HCT116 (cell line): ENCODE measurements at regions not wholly inside any gene's neighbourhood (a gene's known extent, or its start where the extent isn't known, plus 50 kb on each side); places are given as distances from the start of the nearest gene placed in this dataset.

Source experiments
- ATAC-seq: fragments of 200-7000 bp; cut with Tn5 transposase; 2 replicates; pipeline ENCODE4 v1.9.1; 2020; ENCODE audit warnings: mild to moderate bottlenecking, moderate library complexity
- BruUV-seq: library from RNA; stranded (reverse); fragments of 400-500 nt; replicated peaks from 2 replicates; lab custom pipeline; 2021; lab: Mats Ljungman, UMichigan
- CTCF ChIA-PET: fragments of 300-600 bp; sonication (Branson Sonifier 250); formaldehyde crosslinking; loops from one replicate; lab custom pipeline; 2021; ENCODE audit warnings: antibody characterized with exemption; lab: Charles Lee
- POLR2A ChIA-PET: fragments of 300-600, 350-600 bp; sonication (Branson Sonifier 250); formaldehyde crosslinking; loops from one replicate; lab custom pipeline; 2021; ENCODE audit warnings: antibody characterized with exemption; lab: Charles Lee
- RAD21 ChIA-PET, 2 experiments: fragments of 300-600 bp; sonication (Branson Sonifier 250); formaldehyde crosslinking; loops; one replicate each; lab custom pipeline; 2023; ENCODE audit warnings: low total read pairs in 2 of 2; ENCODE audit not compliant: uncharacterized antibody in 2 of 2, unreplicated experiment in 2 of 2, low non-redundant PET in 1 of 2; lab: Charles Lee
- DNase-seq: peaks from one replicate; pipeline ENCODE4 v3.0.0-alpha.2; 2010; ENCODE audit warnings: low read depth, low spot score
- H2AFZ ChIP-seq: fragments of 200-600 bp; shearing (Covaris generic), sonication (generic); 2 replicates; pipeline ENCODE4 v1.6.1; 2017; ENCODE audit warnings: low read depth, mixed run types, mixed read lengths, antibody characterized with exemption, low read length; ENCODE audit not compliant: poor library complexity, severe bottlenecking
- H3K27ac ChIP-seq: 2 replicates; pipeline ENCODE4 v1.5.1; 2012; ENCODE audit warnings: low read depth, low read length
- H3K27me3 ChIP-seq: fragments of 200-600 bp; sonication (generic); 2 replicates; pipeline ENCODE4 v1.6.1; 2016; ENCODE audit warnings: mixed run types, low read length, mixed read lengths; ENCODE audit not compliant: insufficient read depth
- H3K36me3 ChIP-seq, 2 experiments: fragments of 200-500 bp in 1 of 2; fragments of 200-600 bp in 1 of 2; sonication (Bioruptor generic) in 1 of 2; sonication (generic) in 1 of 2; 2 replicates each; pipeline versions ENCODE4 v1.5.1 to v1.6.1; 2014 to 2016; ENCODE audit warnings: low read length in 2 of 2, inconsistent platforms in 1 of 2, mixed read lengths in 1 of 2, mixed run types in 1 of 2; ENCODE audit not compliant: insufficient read depth in 2 of 2, control insufficient read depth in 1 of 2
- H3K4me1 ChIP-seq, 2 experiments: fragments of 200-600 bp in 1 of 2; sonication (generic) in 1 of 2; 2 replicates each; pipeline versions ENCODE4 v1.5.1 to v1.6.1; 2012 to 2017; ENCODE audit warnings: low read length in 2 of 2, inconsistent platforms in 1 of 2, mild to moderate bottlenecking in 1 of 2, mixed read lengths in 1 of 2, mixed run types in 1 of 2, moderate library complexity in 1 of 2; ENCODE audit not compliant: insufficient read depth in 2 of 2, control insufficient read depth in 1 of 2
- H3K4me2 ChIP-seq: fragments of 200-600 bp; sonication (generic); 2 replicates; pipeline ENCODE4 v1.6.1; 2017; ENCODE audit warnings: mixed run types, low read length, mixed read lengths
- H3K4me3 ChIP-seq, 2 experiments: fragments of 200-600 bp in 1 of 2; sonication (generic) in 1 of 2; replicated peaks in 1 of 2; 2 replicates each; pipeline ENCODE4 v1.5.1; 2011 to 2016; ENCODE audit warnings: low read length in 2 of 2, control low read depth in 1 of 2, low read depth in 1 of 2, mild to moderate bottlenecking in 1 of 2, mixed read lengths in 1 of 2, mixed run types in 1 of 2
- H3K79me2 ChIP-seq: fragments of 200-600 bp; sonication (generic); 2 replicates; pipeline ENCODE4 v1.6.1; 2017; ENCODE audit warnings: mild to moderate bottlenecking, mixed run types, low read length, moderate library complexity, mixed read lengths; ENCODE audit not compliant: insufficient read depth
- H3K9ac ChIP-seq: fragments of 200-600 bp; sonication (generic); 2 replicates; pipeline ENCODE4 v1.6.1; 2016; ENCODE audit warnings: low read length, mixed read lengths
- H3K9me2 ChIP-seq: fragments of 200-600 bp; sonication (generic), shearing (Covaris generic); 2 replicates; pipeline ENCODE4 v1.6.1; 2017; ENCODE audit warnings: mixed run types, mild to moderate bottlenecking, moderate library complexity; ENCODE audit not compliant: insufficient read depth
- H3K9me3 ChIP-seq, 2 experiments: fragments of 200-500 bp in 1 of 2; fragments of 200-600 bp in 1 of 2; sonication (Bioruptor generic) in 1 of 2; sonication (generic) in 1 of 2; 2 replicates each; pipeline ENCODE4 v1.6.1; 2014 to 2017; ENCODE audit warnings: low read length in 2 of 2, mixed read lengths in 2 of 2, inconsistent platforms in 1 of 2, low read depth in 1 of 2, mild to moderate bottlenecking in 1 of 2, mixed run types in 1 of 2, moderate library complexity in 1 of 2; ENCODE audit not compliant: control insufficient read depth in 1 of 2, insufficient read depth in 1 of 2
- H4K20me1 ChIP-seq: fragments of 200-600 bp; sonication (generic), shearing (Covaris generic); 2 replicates; pipeline ENCODE4 v1.6.1; 2017; ENCODE audit warnings: mixed run types, mild to moderate bottlenecking, moderate library complexity; ENCODE audit not compliant: insufficient read depth
- ATF3 ChIP-seq: IDR thresholded peaks from 2 replicates; pipeline ENCODE4 v1.6.1; 2012
- CBX3 ChIP-seq: IDR thresholded peaks from 2 replicates; pipeline ENCODE4 v1.6.1; 2012; ENCODE audit warnings: low read depth
- CEBPB ChIP-seq: IDR thresholded peaks from 2 replicates; pipeline ENCODE4 v1.6.1; 2012; ENCODE audit warnings: low read depth
- EGR1 ChIP-seq: IDR thresholded peaks from 2 replicates; pipeline ENCODE4 v1.6.1; 2012; ENCODE audit warnings: low read depth
- ELF1 ChIP-seq: IDR thresholded peaks from 2 replicates; pipeline ENCODE4 v1.6.1; 2012; ENCODE audit warnings: low read depth, borderline replicate concordance
- EZH2phosphoT487 ChIP-seq: fragments of 200-600 bp; IDR thresholded peaks from 2 replicates; pipeline ENCODE4 v1.6.1; 2018; ENCODE audit warnings: antibody characterized with exemption, borderline replicate concordance
- FOSL1 ChIP-seq: IDR thresholded peaks from 2 replicates; pipeline ENCODE4 v1.6.1; 2012; ENCODE audit warnings: low read depth
- JUND ChIP-seq: IDR thresholded peaks from 2 replicates; pipeline ENCODE4 v1.6.1; 2012
- POLR2A ChIP-seq: IDR thresholded peaks from 2 replicates; pipeline ENCODE4 v1.7.0; 2011; ENCODE audit warnings: borderline replicate concordance; ENCODE audit not compliant: insufficient read depth, insufficient read length; ENCODE audit errors: extremely low read depth
- POLR2AphosphoS5 ChIP-seq: IDR thresholded peaks from 2 replicates; pipeline ENCODE4 v1.6.1; 2011; ENCODE audit warnings: mild to moderate bottlenecking, low read depth, low read length, moderate library complexity
- RAD21 ChIP-seq: IDR thresholded peaks from 2 replicates; pipeline ENCODE4 v1.6.1; 2012; ENCODE audit warnings: low read depth, mild to moderate bottlenecking
- SIN3A ChIP-seq: IDR thresholded peaks from 2 replicates; pipeline ENCODE4 v1.6.1; 2012; ENCODE audit warnings: low read depth
- SRF ChIP-seq: IDR thresholded peaks from 2 replicates; pipeline ENCODE4 v1.6.1; 2012; ENCODE audit warnings: low read depth
- TCF7L2 ChIP-seq: IDR thresholded peaks from 2 replicates; pipeline ENCODE4 v1.7.0; 2011; ENCODE audit warnings: borderline replicate concordance, inconsistent platforms; ENCODE audit not compliant: insufficient read depth, insufficient read length; ENCODE audit errors: extremely low read depth
- YY1 ChIP-seq: IDR thresholded peaks from 2 replicates; pipeline ENCODE4 v1.6.1; 2011; ENCODE audit warnings: low read length, low read depth, moderate library complexity, mild to moderate bottlenecking; ENCODE audit not compliant: insufficient replicate concordance; ENCODE audit errors: extremely low read depth
- ZFX ChIP-seq: fragments of 450-650 bp; IDR thresholded peaks from 2 replicates; pipeline ENCODE4 v1.6.1; 2017
- intact Hi-C: fragments of 100-400 bp; cut with micrococcal nuclease; formaldehyde crosslinking; loops from 2 replicates; pipeline ENCODE4 v1.10.0; 2022
- TF ChIP-seq, protein P1 (sequence below): IDR thresholded peaks from 2 replicates; pipeline ENCODE4 v1.6.1; 2012

- H3K4me2 ChIP-seq: no peak overlapping the region
- ChIA-PET POLR2A (interaction anchor here (1.6 kb wide), 1 partner anchor 19 kb away, joined by 3 read pairs; no protein-coding TSS in a partner anchor), RAD21 (no interaction called here), CTCF (interaction anchor here (1.4 kb wide), 1 partner anchor 19 kb away, joined by 3 read pairs; no protein-coding TSS in a partner anchor)
- intact Hi-C loops: no loop called here
- no peak overlapping the region for H3K4me3 ChIP-seq
- no peaks in the 10 kb centered on the region for H4K20me1 ChIP-seq
- TF ChIP-seq ZFX (no peak), RAD21 (no peak), YY1 (no peak), CEBPB (no peak), EGR1 (no peak), POLR2A (no peak), CBX3 (no peak), JUND (no peak), TCF7L2 (no peak), ELF1 (no peak), POLR2AphosphoS5 (no peak), ATF3 (no peak), SIN3A (no peak), EZH2phosphoT487 (no peak), FOSL1 (no peak), SRF (no peak)
- TF ChIP-seq, protein P1, sequence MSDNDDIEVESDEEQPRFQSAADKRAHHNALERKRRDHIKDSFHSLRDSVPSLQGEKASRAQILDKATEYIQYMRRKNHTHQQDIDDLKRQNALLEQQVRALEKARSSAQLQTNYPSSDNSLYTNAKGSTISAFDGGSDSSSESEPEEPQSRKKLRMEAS: no peak
- H2AFZ ChIP-seq: no peak overlapping the region
- no peaks in the 10 kb centered on the region for H3K79me2 ChIP-seq
- no peak overlapping the region for H3K9ac ChIP-seq
- no peaks in the 10 kb centered on the region for H3K9me3 ChIP-seq
- no peak overlapping the region for H3K27ac ChIP-seq
- no peaks in the 10 kb centered on the region for H3K36me3 ChIP-seq
- BruUV-seq: no TSS peak
- ATAC-seq (no peak), DNase-seq (no peak)
- no peaks in the 10 kb centered on the region for H3K9me2 ChIP-seq
- no peaks in the 10 kb centered on the region for H3K27me3 ChIP-seq
- H3K4me1 ChIP-seq: peaks cover 6 to 13% of the 10 kb centered on the region in 2 experiments
Observed at GRCh38 chr11:8833568-8834315, 77.2 kb upstream of the AKIP1 start.
